ENCODE measurements at regions not wholly inside any gene's neighbourhood (a gene's known extent, or its start where the extent isn't known, plus 50 kb on each side); places are given as distances from the start of the nearest gene placed in this dataset.
"Not testable (repeated sequence)": the region's sequence is repeated elsewhere in the genome, so short reads cannot be mapped to it uniquely, and the experiment has no call there.

- peak; percentile 81 for DNase-seq (ENCODE audit: low read depth in 2 of 2)
Observed at GRCh38 chr5:99019812-99020697, 91.2 kb upstream of the CHD1 start.

- DNase-seq (ENCODE audit: low read depth in 2 of 2) = no peak
Observed at GRCh38 chr5:99019254-99019653, 90.4 kb upstream of the CHD1 start.

GRCh38 chr5:99010294-99010693 is 81.5 kb upstream of the CHD1 start:
- no peak for DNase-seq (ENCODE audit: low read depth in 2 of 2)

GRCh38 chr5:99008009-99008408 is 79.2 kb upstream of the CHD1 start:
- not testable (repeated sequence) for DNase-seq (ENCODE audit: low read depth in 2 of 2)

- DNase-seq (ENCODE audit: low read depth in 2 of 2) = no peak
Observed at GRCh38 chr5:99005506-99005905, 76.7 kb upstream of the CHD1 start.

- no peak for DNase-seq (ENCODE audit: low read depth in 2 of 2)
Observed at GRCh38 chr5:99004960-99005359, 76.2 kb upstream of the CHD1 start.

- no peak for DNase-seq (ENCODE audit: low read depth in 2 of 2)
Observed at GRCh38 chr5:99000876-99001275, 72.1 kb upstream of the CHD1 start.

GRCh38 chr5:99000221-99000620 is 71.4 kb upstream of the CHD1 start:
- no peak for DNase-seq (ENCODE audit: low read depth in 2 of 2)

- no peak for DNase-seq (ENCODE audit: low read depth in 2 of 2)
Observed at GRCh38 chr5:98999631-99000030, 70.8 kb upstream of the CHD1 start.

GRCh38 chr5:98997000-98997399 is 68.2 kb upstream of the CHD1 start:
- DNase-seq (ENCODE audit: low read depth in 2 of 2) = peak; percentile 81 to 85

- DNase-seq (ENCODE audit: low read depth in 2 of 2) = no peak
Observed at GRCh38 chr5:98994611-98995010, 65.8 kb upstream of the CHD1 start.

GRCh38 chr5:98993512-98993911 is 64.7 kb upstream of the CHD1 start:
- DNase-seq (ENCODE audit: low read depth in 2 of 2) = no peak

GRCh38 chr5:98992552-98992951 is 63.7 kb upstream of the CHD1 start:
- no peak for DNase-seq (ENCODE audit: low read depth in 2 of 2)

GRCh38 chr5:98989727-98990126 is 60.9 kb upstream of the CHD1 start:
- DNase-seq (ENCODE audit: low read depth in 2 of 2) = no peak

- no peak for DNase-seq (ENCODE audit: low read depth in 2 of 2)
Observed at GRCh38 chr5:98986587-98986986, 57.8 kb upstream of the CHD1 start.

- no peak for DNase-seq (ENCODE audit: low read depth in 2 of 2)
Observed at GRCh38 chr5:98982880-98983279, 54.1 kb upstream of the CHD1 start.

Measured in fibroblast of skin of left quadriceps (primary cell).